NCI-H2107 (cell line): ENCODE measurements at regions not wholly inside any gene's neighbourhood (a gene's known extent, or its start where the extent isn't known, plus 50 kb on each side); places are given as distances from the start of the nearest gene placed in this dataset.

Source experiments
- DNase-seq: peaks from one replicate; lab custom pipeline; 2025; lab: John Stamatoyannopoulos, UW

DNA sequence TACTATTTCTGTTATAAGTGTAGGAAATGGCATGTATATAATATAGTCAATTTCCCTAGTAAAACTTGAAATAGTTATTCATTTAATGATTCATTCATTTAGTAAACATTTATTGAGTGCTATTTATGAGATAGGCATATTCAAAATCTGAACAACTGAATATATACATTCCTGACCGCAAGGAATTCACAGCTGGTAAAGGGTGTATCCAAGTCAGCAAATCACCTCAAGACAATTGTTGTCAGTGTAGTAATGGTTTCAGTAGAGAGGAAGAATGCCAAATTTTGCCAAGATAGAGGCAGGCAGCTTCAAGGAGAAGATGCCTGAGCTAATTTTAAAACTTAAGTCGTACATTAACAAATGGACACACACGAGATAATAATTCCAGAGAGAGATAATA, 89.8 kb upstream of the CHST9 start:
- DNase-seq, result no peak

GRCh38 chr18:27270508-27270907, 85.4 kb upstream of the CHST9 start:
- DNase-seq, result no peak

- DNase-seq, result no peak
These were observed 78.3 kb upstream of the CHST9 start for GRCh38 chr18:27263369-27263768.

DNA sequence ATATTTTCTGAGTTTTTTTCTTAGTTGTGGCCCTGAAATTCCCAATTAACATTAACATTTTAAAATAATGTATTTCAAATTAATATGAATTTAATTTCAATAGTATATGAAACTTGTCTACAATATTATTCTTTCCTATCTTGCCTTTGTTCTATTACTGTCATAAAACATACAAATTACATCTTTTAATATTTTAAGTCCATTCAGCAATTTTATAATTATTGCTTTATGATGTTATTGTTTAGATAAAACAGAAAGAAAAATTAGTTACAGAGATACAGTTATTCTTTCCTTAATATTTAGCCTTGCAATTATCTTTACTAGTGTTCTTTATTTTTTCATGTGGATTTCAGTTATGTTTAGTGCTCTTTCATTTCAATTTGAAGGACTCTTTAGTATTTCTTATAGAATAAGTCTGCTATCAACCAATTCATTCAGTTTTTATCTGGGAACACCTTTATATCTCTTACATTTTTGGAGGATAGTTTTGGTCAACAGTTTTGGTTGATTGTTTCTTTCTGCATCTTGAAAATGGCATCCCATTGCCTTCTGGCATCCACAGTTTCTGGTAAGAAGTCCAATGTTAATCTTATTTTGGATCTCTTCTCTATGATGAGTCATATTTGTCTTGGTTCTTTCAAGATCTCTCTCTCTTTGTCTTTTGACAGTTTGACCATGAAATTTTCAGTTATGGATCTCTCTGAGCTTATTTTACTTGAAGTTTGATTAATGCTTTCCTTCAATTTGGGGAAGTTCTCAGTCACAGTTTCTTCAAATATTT, 76.9 kb upstream of the CHST9 start:
- no peak for DNase-seq

DNA sequence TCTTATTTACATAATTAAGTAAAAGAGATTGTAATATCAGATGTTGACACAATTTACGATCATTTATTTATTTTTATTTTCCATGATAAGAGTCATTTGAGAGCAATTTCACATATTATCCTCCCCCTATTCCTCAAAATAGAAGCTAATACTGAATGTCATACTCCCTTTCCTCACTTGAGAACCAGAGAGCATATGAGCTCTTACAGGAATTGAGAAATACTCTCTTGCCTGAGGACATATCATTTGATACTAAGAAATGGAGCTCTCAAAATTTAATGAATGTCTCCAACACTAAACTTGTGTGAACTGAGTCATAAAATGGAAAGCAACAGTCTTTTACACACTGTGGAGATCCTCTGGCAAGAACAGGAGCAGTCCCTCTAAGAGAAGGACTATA, 68.5 kb upstream of the CHST9 start:
- DNase-seq, result no peak

DNA sequence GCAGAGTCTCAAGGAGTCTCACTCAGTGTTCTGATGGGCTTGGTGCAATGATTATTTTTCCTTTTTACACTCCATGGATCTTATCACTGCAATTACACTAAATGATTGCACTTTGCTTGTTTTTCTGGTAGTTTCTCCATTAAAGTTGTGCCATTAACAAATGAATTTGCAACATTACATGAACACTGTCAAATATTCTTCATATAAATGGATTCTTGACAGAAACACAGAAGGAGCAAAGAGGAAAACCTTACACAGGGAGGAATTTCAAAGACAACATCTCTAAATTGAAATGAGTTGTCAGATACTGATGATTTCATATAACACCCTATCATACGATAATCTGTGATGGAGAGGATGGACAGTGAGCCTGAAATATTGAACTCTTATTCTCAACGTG, 65.4 kb upstream of the CHST9 start:
- no peak for DNase-seq

DNA sequence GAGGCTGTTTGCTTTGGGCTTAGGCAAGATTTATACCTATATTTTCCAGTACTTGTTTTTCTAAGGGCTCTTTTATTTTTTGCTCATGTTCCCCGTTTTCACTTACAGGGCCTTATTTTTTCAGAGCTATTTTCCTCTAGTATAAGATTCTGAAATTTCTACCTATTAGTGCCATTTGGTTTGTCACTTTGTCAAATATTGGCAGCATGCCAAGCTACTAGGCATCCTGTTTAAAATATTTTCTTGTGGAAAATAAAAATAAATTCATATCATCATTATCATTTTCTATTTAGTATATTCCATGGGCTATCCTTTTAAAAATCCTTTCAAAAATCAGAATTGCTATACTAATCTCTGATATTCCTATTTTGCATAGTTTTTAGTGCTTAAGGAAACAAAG, 64.8 kb upstream of the CHST9 start:
- no peak for DNase-seq

DNA sequence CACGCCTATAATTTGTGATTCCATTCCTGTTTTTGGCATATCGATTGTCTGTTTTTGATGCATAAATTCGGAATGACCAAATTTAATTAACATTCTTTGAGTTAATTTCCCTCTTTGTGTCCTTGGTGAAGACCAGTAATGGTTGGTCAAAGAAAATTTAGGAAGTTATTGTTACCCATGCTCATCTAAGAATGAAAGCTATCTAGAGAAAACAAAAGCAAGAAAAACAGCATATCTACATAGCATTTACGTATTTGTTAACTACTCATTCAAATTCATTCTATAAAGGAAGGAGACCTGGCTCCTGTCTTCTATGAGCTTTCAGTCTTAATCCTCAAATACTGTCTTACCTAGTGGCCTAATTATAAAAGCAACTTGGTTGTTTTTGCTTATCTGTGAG, 59.2 kb upstream of the CHST9 start:
- DNase-seq, result no peak

DNA sequence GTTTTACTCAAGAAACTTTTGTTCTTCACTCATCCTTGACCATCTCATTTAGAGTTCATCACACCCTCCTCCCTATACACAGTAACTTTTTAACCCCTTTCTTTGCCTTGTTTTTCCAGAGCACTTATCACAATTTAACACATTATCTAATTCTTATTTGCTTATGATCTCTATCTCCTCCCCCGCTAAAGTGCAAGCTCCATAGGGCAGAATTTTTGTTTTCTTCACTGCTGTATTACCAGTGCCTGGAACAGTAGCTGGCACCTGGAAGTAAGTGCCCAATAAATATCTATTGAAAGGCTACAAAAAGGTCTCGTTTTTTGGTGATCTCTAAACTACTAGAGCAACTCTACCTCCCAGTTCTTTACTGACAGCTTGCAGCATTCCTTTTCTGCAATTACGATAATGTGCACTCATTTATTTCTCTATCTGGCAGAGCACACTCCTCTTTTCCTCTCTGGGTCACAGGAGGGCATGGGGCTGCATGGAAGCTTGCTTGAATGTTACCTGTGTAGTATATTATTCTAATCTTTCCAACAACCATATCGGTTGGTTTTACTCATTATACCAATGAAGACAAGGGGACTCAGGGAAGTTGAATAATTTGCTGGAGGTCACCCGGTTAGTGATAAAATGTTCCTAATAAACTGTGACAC, 57.4 kb upstream of the CHST9 start:
- no peak for DNase-seq

DNA sequence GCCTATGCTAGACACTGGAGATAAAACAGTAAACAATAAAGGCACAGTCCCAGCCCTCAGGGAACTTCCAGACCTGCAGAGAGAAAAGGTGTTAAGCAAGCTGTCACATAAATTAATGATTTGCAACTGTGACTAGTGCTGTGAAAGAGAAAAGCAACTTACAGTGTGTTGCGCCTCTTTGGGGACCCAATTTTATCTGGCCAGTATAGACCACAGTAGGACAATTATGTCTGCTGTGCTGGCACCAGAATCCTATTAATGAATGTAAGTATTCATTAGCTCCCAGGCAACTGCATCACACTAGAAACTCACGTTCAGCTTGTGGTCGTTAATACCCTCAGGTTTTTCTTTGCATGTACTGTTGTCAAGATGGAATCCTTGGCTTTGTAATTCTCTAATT, 55.3 kb upstream of the CHST9 start:
- no peak for DNase-seq

DNA sequence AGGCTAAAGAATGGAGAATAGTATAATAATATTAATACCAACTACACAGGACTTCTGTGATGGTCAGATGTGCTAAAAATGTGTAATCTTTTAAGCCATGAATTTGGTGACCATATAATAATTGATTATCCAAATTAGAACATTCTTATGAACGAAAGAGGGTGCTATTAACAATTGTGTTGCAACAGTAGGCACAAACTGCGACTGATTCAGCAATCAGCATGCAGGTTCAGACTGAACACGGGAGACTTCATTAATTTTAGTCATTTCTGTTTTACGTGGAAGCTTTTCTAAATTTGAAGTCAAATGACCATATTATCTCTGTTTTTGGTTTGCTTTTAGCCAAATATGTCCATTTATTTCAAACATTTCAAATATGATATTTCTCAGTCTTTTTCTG, 54.6 kb upstream of the CHST9 start:
- no peak for DNase-seq

DNA sequence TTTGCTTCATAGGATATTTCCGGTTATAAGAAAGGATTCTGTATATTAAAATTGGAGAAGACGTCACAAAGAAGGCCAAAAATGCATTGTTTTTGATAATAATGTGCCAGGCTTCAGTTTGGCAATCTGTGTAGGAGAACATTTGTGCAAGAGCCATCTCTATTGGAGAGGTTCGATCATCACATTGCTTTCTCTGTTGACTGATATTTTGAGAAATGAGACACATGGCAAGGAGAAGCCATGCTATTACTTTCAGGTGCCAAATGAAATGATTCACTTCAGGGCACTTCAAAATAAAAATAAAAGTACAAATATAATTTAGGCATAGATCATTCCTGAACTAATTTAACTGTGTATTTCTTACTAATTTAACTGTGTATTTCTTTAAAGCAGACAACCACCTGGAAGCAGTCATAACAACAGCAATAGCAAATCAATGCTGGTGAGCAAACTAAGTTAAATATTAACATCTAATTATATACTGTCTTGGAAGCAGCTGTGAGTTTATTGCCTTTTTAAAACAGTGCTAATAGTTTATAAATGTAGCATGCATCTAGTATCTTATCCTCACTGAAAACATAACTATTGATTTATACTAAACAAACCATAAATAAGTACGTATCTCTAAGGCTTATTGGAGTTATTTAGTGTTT, 50.2 kb upstream of the CHST9 start:
- no peak for DNase-seq
